Tibial artery (tissue), 4 donors: ENCODE measurements at regions not wholly inside any gene's neighbourhood (a gene's known extent, or its start where the extent isn't known, plus 50 kb on each side); places are given as distances from the start of the nearest gene placed in this dataset.

Experiments
- DNase-seq, 2 donors: peaks; one replicate each; pipeline ENCODE4 v3.0.0-alpha.2; 2019
- H3K27ac ChIP-seq, 2 donors: fragments of 200-600 bp; sonication (generic) in 1 of 2; 1 replicate in 1 of 2; 2 replicates in 1 of 2; pipeline ENCODE4 v1.5.1; 2018 to 2019; ENCODE audit warnings: mild to moderate bottlenecking in 1 of 2
- H3K27me3 ChIP-seq, 2 donors: fragments of 200-600 bp; sonication (generic) in 1 of 2; one replicate each; pipeline versions ENCODE4 v1.5.1 to v1.6.0; 2016 to 2019
- H3K36me3 ChIP-seq, 3 donors: fragments of 200-600 bp; sonication (generic) in 2 of 3; one replicate each; pipeline ENCODE4 v1.5.1; 2016 to 2019; ENCODE audit warnings: mild to moderate bottlenecking in 2 of 3
- H3K4me1 ChIP-seq, 4 donors: fragments of 200-600 bp; sonication (generic) in 2 of 4; 1 replicate in 3 of 4; 2 replicates in 1 of 4; pipeline ENCODE4 v1.5.1; 2016 to 2019
- H3K4me3 ChIP-seq, 2 donors: fragments of 200-600 bp; sonication (generic) in 1 of 2; 1 replicate in 1 of 2; 2 replicates in 1 of 2; pipeline ENCODE4 v1.5.1; 2018 to 2019; ENCODE audit warnings: mild to moderate bottlenecking in 2 of 2
- H3K9me3 ChIP-seq, 3 donors: fragments of 200-600 bp; sonication (generic) in 1 of 3; one replicate each; pipeline ENCODE4 v1.5.1; 2016 to 2019
- intact Hi-C: fragments of 100-400 bp; cut with DNase I; formaldehyde crosslinking; loops from one replicate; pipeline ENCODE4 v1.15.0; 2023; ENCODE audit warnings: low total_unique reads
- TF ChIP-seq, protein P1 (sequence below), 2 experiments: fragments of 200-600 bp in 1 of 2; fragments of 450-650 bp in 1 of 2; IDR thresholded peaks; one replicate each; pipeline ENCODE4 v1.5.1; 2017 to 2019; ENCODE audit warnings: antibody characterized with exemption in 2 of 2, mild to moderate bottlenecking in 1 of 2, moderate library complexity in 1 of 2

DNA sequence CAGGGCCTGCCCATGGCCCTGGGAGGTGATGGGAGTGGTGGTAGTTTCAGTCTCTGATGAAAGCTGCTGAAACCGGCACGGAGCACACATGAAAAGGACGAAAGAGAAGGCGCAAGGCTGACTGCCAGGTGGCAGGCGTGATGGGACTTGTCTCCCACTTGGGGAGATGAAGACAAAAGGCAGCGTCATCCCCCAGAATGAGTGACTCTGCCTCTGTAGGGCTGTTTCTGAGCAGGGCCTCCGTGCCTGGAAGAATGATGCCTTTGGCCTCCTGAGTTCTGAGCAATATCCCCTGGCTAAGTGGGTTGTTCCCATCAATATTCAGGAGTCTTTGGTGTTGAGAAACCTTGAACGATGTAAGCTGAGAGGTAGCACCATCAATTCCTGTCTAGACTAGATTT is 237.8 kb downstream of the OPA1 start:
- no peaks in the 10 kb centered on the region for H3K36me3 ChIP-seq
- intact Hi-C loops, result no loop called here
- peaks cover 0 to 11% of the 10 kb centered on the region in 2 donors for H3K27me3 ChIP-seq
- DNase-seq, result no peak
- no peaks in the 10 kb centered on the region for H3K4me1 ChIP-seq
- TF ChIP-seq, protein P1, sequence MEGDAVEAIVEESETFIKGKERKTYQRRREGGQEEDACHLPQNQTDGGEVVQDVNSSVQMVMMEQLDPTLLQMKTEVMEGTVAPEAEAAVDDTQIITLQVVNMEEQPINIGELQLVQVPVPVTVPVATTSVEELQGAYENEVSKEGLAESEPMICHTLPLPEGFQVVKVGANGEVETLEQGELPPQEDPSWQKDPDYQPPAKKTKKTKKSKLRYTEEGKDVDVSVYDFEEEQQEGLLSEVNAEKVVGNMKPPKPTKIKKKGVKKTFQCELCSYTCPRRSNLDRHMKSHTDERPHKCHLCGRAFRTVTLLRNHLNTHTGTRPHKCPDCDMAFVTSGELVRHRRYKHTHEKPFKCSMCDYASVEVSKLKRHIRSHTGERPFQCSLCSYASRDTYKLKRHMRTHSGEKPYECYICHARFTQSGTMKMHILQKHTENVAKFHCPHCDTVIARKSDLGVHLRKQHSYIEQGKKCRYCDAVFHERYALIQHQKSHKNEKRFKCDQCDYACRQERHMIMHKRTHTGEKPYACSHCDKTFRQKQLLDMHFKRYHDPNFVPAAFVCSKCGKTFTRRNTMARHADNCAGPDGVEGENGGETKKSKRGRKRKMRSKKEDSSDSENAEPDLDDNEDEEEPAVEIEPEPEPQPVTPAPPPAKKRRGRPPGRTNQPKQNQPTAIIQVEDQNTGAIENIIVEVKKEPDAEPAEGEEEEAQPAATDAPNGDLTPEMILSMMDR (IDR thresholded peaks at IDR 0.05), result no peak
- no peaks in the 10 kb centered on the region for H3K9me3 ChIP-seq
- no peak overlapping the region for H3K4me3 ChIP-seq
- no peak overlapping the region for H3K27ac ChIP-seq

DNA sequence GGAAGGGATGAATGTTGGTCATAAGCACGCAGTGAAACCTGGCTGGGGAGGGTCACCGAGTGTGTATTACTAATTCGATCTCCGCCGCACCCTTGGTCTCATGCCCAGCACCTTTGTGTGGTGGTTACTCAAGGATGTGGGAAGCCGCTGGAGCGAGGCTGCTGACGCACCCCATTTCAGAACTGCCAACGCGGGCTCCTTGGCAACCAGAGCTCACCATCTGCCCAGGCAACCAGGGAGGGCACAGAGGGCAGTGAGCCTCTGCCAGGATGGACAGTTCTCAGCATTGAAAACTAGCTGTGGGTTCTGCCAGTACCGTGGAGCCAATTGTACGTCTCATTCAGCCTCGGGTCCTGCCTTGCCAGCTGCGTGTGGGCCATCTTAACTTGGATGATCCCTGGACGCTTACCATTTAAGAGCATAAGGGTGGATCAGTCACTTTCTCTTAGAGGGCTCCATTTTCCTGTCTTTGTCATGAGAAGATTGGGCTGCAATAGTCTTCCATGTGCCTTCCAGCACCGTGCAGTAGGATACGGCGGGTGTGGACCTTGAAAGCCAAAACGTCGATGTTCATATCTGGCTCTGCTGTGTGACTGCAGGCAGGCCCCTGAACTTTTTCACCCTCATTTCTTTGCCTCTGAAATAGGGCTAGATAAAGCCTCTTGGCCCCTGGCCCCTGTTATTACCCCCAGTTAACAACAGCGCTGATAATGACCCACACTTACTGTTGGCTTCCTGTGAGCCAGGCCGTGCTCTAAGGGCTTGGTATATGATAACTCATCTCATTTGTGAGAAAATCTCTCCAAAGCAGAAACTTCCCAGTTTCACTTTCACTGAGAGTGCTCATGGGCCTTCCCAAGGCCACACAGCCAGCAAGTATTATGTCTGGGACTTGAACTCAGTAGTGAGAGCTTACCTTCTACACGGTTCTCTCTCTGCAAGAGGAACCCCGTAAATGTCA is 238.8 kb downstream of the OPA1 start:
- no peak overlapping the region for H3K4me3 ChIP-seq
- intact Hi-C loops, result no loop called here
- no peaks in the 10 kb centered on the region for H3K9me3 ChIP-seq

DNA sequence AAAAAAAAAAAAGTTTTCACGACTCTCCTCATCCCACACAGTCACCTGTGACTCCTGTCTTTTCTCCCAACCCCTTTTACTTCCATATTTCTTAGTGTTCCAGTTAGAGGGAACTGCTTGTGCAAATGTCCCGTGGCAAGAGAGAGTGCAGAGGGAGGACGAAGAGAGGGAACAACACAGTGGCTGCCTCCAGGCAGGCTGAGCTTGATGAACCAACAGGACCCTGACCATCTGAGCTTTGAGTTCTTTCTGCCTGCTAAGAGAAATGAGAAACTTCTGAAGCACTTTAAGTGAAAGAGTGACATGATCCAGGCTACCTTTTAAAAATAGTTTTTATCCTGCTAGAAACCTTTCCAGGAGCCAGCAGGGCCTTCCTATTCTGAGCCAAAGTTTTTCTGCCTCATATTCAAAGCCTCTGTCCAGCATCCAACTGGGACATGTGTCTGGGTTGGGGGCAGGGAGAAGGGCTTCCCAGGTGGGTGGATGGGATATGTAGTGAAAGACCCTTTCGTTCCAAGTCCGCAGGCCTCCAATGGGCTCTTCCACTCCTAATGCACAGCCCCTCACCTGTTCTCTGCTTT is 239.9 kb downstream of the OPA1 start:
- H3K27me3 ChIP-seq, result peaks cover 0 to 20% of the 10 kb centered on the region in 2 donors
- no peak for DNase-seq
- no peaks in the 10 kb centered on the region for H3K36me3 ChIP-seq
- H3K9me3 ChIP-seq, result no peaks in the 10 kb centered on the region
- H3K4me3 ChIP-seq, result no peak overlapping the region
- intact Hi-C loops, result no loop called here
- H3K4me1 ChIP-seq, result no peaks in the 10 kb centered on the region
- no peak overlapping the region for H3K27ac ChIP-seq
- TF ChIP-seq, protein P1 (IDR thresholded peaks at IDR 0.05), result no peak

More for the DNA sequence above, 238.8 kb downstream of the OPA1 start:
- H3K36me3 ChIP-seq, result no peaks in the 10 kb centered on the region
- H3K27ac ChIP-seq, result no peak overlapping the region
- TF ChIP-seq, protein P1 (IDR thresholded peaks at IDR 0.05), result no peak
- no peaks in the 10 kb centered on the region for H3K4me1 ChIP-seq
- no peak for DNase-seq
- peaks cover 0 to 16% of the 10 kb centered on the region in 2 donors for H3K27me3 ChIP-seq

DNA sequence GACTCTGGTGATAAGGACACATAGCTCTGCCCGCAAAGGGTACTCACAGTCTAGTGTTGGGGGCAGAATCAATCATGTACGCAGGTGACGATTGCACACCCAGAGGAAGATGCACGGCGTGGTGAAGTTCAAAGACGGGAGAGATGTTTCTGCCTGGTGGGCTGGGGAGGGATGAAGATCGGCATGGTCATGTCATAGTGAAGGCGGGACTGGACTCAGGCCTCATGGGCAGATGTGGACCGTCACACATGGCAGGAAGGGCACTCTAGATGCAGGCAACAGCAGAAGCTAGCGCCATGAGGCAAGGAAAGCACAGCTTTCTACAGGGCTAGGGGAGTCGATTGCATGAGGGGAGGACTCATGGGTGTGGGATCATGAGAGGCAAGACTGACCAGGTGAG is 240.6 kb downstream of the OPA1 start:
- no peak for DNase-seq
- H3K9me3 ChIP-seq, result no peaks in the 10 kb centered on the region
- H3K4me3 ChIP-seq, result no peak overlapping the region
- intact Hi-C loops, result no loop called here
- H3K36me3 ChIP-seq, result no peaks in the 10 kb centered on the region
- H3K27me3 ChIP-seq, result peaks cover 0 to 20% of the 10 kb centered on the region in 2 donors
- no peak overlapping the region for H3K27ac ChIP-seq
- TF ChIP-seq, protein P1 (IDR thresholded peaks at IDR 0.05), result no peak
- H3K4me1 ChIP-seq, result no peaks in the 10 kb centered on the region

DNA sequence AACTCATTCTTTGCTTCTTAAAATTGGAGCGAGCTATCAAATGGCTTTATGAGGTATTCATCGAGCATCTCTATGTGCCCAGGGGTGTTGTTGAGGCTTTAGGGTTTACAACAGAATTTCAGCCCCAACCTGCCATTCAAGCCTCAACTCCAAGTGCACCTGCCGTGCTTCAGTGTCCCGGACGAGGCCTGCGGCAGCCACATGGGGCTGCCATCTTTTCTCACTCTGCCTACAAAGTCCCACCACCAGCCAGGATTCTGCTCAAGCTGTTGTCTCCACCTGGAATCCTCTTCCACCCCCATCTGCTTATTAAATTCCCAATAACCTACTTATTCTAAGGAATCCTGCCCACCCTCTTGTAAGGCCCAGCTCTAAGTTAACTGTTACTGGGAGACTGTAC is 242.4 kb downstream of the OPA1 start:
- DNase-seq, result no peak
- no peaks in the 10 kb centered on the region for H3K4me1 ChIP-seq
- no peaks in the 10 kb centered on the region for H3K9me3 ChIP-seq
- peaks cover 0 to 20% of the 10 kb centered on the region in 2 donors for H3K27me3 ChIP-seq
- TF ChIP-seq, protein P1 (IDR thresholded peaks at IDR 0.05), result no peak
- no peaks in the 10 kb centered on the region for H3K36me3 ChIP-seq
- intact Hi-C loops, result no loop called here
- H3K27ac ChIP-seq, result no peak overlapping the region
- no peak overlapping the region for H3K4me3 ChIP-seq
